WTC11 (cell line): ENCODE measurements at regions not wholly inside any gene's neighbourhood (a gene's known extent, or its start where the extent isn't known, plus 50 kb on each side); places are given as distances from the start of the nearest gene placed in this dataset.

Source experiments
- AFF4 ChIP-seq: sonication (generic); formaldehyde crosslinking; IDR thresholded peaks from 2 replicates; pipeline ENCODE4 v1.8.1; 2023; ENCODE audit warnings: mild to moderate bottlenecking, missing genetic modification reagents, borderline replicate concordance
- CREM ChIP-seq: sonication (generic); formaldehyde crosslinking; IDR thresholded peaks from 2 replicates; pipeline ENCODE4 v1.8.1; 2022; ENCODE audit warnings: mild to moderate bottlenecking, missing genetic modification reagents, moderate library complexity
- ELF4 ChIP-seq: sonication (generic); formaldehyde crosslinking; IDR thresholded peaks from 2 replicates; pipeline ENCODE4 v1.8.1; 2022; ENCODE audit warnings: low read depth, mild to moderate bottlenecking, moderate library complexity, missing genetic modification reagents
- MXD4 ChIP-seq: fragments of 250-450 bp; sonication (Bioruptor Pico); IDR thresholded peaks from 2 replicates; pipeline ENCODE4 v1.8.0; 2021; ENCODE audit warnings: mild to moderate bottlenecking, moderate library complexity, borderline replicate concordance
- NFYB ChIP-seq: sonication (generic); formaldehyde crosslinking; conservative IDR thresholded peaks from 2 replicates; pipeline ENCODE4 v1.8.0; 2022; ENCODE audit warnings: low read depth, missing genetic modification reagents
- PREB ChIP-seq: sonication (generic); formaldehyde crosslinking; IDR thresholded peaks from 2 replicates; pipeline ENCODE4 v1.8.1; 2022; ENCODE audit warnings: mild to moderate bottlenecking, missing genetic modification reagents, moderate library complexity, borderline replicate concordance
- TEAD4 ChIP-seq: sonication (generic); formaldehyde crosslinking; IDR thresholded peaks from 2 replicates; pipeline ENCODE4 v1.8.0; 2022; ENCODE audit warnings: mild to moderate bottlenecking, missing genetic modification reagents
- ZNF121 ChIP-seq: sonication (generic); formaldehyde crosslinking; IDR thresholded peaks from 2 replicates; pipeline ENCODE4 v1.8.0; 2023; ENCODE audit warnings: missing genetic modification reagents
- ZNF138 ChIP-seq: sonication (generic); formaldehyde crosslinking; conservative IDR thresholded peaks from 2 replicates; pipeline ENCODE4 v1.8.1; 2022; ENCODE audit warnings: mild to moderate bottlenecking, moderate library complexity, missing genetic modification reagents
- ZNF532 ChIP-seq: fragments of 250-450 bp; sonication (Bioruptor Pico); IDR thresholded peaks from 2 replicates; pipeline ENCODE4 v1.9.0; 2021; ENCODE audit warnings: mild to moderate bottlenecking, borderline replicate concordance
- ZNF671 ChIP-seq: fragments of 250-450 bp; sonication (Bioruptor Pico); IDR thresholded peaks from 2 replicates; pipeline ENCODE4 v1.8.0; 2021; ENCODE audit warnings: mild to moderate bottlenecking
- TF ChIP-seq, protein P1 (sequence below): fragments of 200-600 bp; IDR thresholded peaks from 2 replicates; pipeline ENCODE4 v1.8.0; 2022; ENCODE audit warnings: antibody characterized with exemption

DNA sequence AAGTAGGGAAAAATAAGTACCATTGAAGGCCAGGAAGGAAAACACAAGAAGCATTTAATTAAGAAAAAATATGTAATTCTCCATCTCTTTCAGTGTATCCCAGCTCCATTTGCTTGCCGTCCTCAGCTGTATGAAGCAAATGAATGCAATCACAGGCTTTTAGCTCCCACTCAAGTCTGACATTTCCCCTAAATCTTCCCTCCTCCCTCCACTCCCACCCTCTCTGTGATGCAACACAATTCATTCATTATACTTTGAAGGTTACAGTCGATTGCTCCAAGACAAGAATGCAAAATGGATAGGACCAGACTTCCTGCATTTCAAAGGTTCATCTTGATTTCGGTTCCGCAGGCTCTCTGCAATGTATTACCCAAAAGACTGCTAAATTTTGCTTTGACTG lies 172.7 kb upstream of the SERPINE2 start:
- TF ChIP-seq, protein P1, sequence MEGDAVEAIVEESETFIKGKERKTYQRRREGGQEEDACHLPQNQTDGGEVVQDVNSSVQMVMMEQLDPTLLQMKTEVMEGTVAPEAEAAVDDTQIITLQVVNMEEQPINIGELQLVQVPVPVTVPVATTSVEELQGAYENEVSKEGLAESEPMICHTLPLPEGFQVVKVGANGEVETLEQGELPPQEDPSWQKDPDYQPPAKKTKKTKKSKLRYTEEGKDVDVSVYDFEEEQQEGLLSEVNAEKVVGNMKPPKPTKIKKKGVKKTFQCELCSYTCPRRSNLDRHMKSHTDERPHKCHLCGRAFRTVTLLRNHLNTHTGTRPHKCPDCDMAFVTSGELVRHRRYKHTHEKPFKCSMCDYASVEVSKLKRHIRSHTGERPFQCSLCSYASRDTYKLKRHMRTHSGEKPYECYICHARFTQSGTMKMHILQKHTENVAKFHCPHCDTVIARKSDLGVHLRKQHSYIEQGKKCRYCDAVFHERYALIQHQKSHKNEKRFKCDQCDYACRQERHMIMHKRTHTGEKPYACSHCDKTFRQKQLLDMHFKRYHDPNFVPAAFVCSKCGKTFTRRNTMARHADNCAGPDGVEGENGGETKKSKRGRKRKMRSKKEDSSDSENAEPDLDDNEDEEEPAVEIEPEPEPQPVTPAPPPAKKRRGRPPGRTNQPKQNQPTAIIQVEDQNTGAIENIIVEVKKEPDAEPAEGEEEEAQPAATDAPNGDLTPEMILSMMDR: no peak
- TF ChIP-seq ZNF121 (CRISPR knock-in tag) (no peak), ZNF138 (CRISPR knock-in tag) (no peak), ZNF671 (CRISPR knock-in tag) (no peak), TEAD4 (CRISPR knock-in tag) (no peak), AFF4 (CRISPR knock-in tag) (no peak), MXD4 (CRISPR knock-in tag) (no peak), CREM (CRISPR knock-in tag) (no peak), PREB (CRISPR knock-in tag) (no peak), ZNF532 (CRISPR knock-in tag) (no peak), ELF4 (CRISPR knock-in tag) (no peak), NFYB (CRISPR knock-in tag) (no peak)
